Tibial nerve (tissue), 3 donors: ENCODE measurements at regions not wholly inside any gene's neighbourhood (a gene's known extent, or its start where the extent isn't known, plus 50 kb on each side); places are given as distances from the start of the nearest gene placed in this dataset.

ENCODE experiments used
- POLR2A ChIP-seq, 2 donors: fragments of 450-650 bp; IDR thresholded peaks; one replicate each; pipeline ENCODE4 v1.6.1; 2017; ENCODE audit warnings: antibody characterized with exemption in 2 of 2, mild to moderate bottlenecking in 2 of 2, moderate library complexity in 2 of 2
- TF ChIP-seq, protein P1 (sequence below), 5 experiments: fragments of 200-600 bp in 3 of 5; fragments of 450-650 bp in 2 of 5; sonication (generic) in 3 of 5; IDR thresholded peaks; one replicate each; pipeline ENCODE4 v1.5.1; 2016 to 2019; ENCODE audit warnings: antibody characterized with exemption in 5 of 5, mild to moderate bottlenecking in 3 of 5, moderate library complexity in 2 of 5

- no peak for TF ChIP-seq POLR2A (IDR thresholded peaks at IDR 0.05)
- TF ChIP-seq, protein P1, sequence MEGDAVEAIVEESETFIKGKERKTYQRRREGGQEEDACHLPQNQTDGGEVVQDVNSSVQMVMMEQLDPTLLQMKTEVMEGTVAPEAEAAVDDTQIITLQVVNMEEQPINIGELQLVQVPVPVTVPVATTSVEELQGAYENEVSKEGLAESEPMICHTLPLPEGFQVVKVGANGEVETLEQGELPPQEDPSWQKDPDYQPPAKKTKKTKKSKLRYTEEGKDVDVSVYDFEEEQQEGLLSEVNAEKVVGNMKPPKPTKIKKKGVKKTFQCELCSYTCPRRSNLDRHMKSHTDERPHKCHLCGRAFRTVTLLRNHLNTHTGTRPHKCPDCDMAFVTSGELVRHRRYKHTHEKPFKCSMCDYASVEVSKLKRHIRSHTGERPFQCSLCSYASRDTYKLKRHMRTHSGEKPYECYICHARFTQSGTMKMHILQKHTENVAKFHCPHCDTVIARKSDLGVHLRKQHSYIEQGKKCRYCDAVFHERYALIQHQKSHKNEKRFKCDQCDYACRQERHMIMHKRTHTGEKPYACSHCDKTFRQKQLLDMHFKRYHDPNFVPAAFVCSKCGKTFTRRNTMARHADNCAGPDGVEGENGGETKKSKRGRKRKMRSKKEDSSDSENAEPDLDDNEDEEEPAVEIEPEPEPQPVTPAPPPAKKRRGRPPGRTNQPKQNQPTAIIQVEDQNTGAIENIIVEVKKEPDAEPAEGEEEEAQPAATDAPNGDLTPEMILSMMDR (IDR thresholded peaks at IDR 0.05): no peak
Observed at GRCh38 chr7:153921408-153921807, 130.8 kb upstream of the DPP6 start.
